Nephron (organoid): ENCODE measurements at regions not wholly inside any gene's neighbourhood (a gene's known extent, or its start where the extent isn't known, plus 50 kb on each side); places are given as distances from the start of the nearest gene placed in this dataset.

Experiments used
- H3K27ac Mint-ChIP-seq, 3 experiments: 2 replicates each; pipeline ENCODE4 v1.8.0; 2020; ENCODE audit warnings: mixed read lengths in 3 of 3, mild to moderate bottlenecking in 2 of 3, moderate library complexity in 1 of 3
- H3K27me3 Mint-ChIP-seq: 2 replicates; pipeline ENCODE4 v1.8.0; 2021; ENCODE audit warnings: low read depth, mild to moderate bottlenecking, moderate library complexity, mixed read lengths
- H3K36me3 Mint-ChIP-seq: 2 replicates; pipeline ENCODE4 v1.8.0; 2020; ENCODE audit warnings: low read depth, mixed read lengths
- H3K4me1 Mint-ChIP-seq: 2 replicates; pipeline ENCODE4 v1.8.0; 2020; ENCODE audit warnings: mixed read lengths
- H3K4me3 Mint-ChIP-seq, 3 experiments: 2 replicates each; pipeline ENCODE4 v1.8.0; 2020; ENCODE audit warnings: mild to moderate bottlenecking in 3 of 3, mixed read lengths in 3 of 3, moderate library complexity in 2 of 3
- H3K9me3 Mint-ChIP-seq: 2 replicates; pipeline ENCODE4 v1.8.0; 2020; ENCODE audit warnings: mixed read lengths
- CTCF ChIP-seq, 3 experiments: fragments of 200-600 bp; sonication (generic); IDR thresholded peaks; one replicate each; pipeline ENCODE4 v1.5.0; 2021; ENCODE audit warnings: antibody characterized with exemption in 3 of 3; ENCODE audit not compliant: unreplicated experiment in 3 of 3

GRCh38 chr7:35518767-35519166, 176.2 kb downstream of the HERPUD2 start:
- Mint-ChIP-seq H3K9me3 (no peaks in the 10 kb centered on the region), H3K4me1 (peaks cover 10% of the 10 kb centered on the region), H3K27ac (no peak overlapping the region), H3K27me3 (peaks cover 49% of the 10 kb centered on the region), H3K4me3 (no peak overlapping the region), H3K36me3 (no peaks in the 10 kb centered on the region)
- no peak for TF ChIP-seq CTCF (IDR thresholded peaks at IDR 0.05; ENCODE audit: unreplicated experiment in 3 of 3)

- no peaks in the 10 kb centered on the region for H3K9me3 Mint-ChIP-seq
- peaks cover 41% of the 10 kb centered on the region for H3K27me3 Mint-ChIP-seq
- no peak overlapping the region for H3K4me3 Mint-ChIP-seq
- no peaks in the 10 kb centered on the region for H3K36me3 Mint-ChIP-seq
- no peak for TF ChIP-seq CTCF (IDR thresholded peaks at IDR 0.05; ENCODE audit: unreplicated experiment in 3 of 3)
- H3K27ac Mint-ChIP-seq = no peak overlapping the region
- H3K4me1 Mint-ChIP-seq = peaks cover 6% of the 10 kb centered on the region
Observed at GRCh38 chr7:35516498-35516897, 178.4 kb downstream of the HERPUD2 start.

DNA sequence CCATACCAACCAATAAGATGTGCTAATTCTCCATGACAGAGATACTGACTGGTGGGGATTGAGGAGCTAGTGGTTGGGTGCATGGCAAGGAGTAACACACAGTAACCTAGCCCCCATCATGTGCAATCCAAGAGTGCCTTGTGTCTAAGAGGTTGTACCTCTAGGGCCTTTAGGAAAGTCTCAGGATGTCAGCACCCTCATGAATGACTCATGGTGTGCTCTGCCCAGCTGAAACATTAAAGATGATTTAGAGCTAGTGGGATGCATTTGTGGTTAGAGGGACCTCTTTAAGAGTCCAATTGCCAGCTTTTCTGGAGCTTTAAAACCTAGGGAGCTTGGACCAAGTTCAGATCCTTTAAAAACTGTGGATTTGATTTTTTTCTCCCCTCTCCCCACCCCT, 181.1 kb downstream of the HERPUD2 start:
- Mint-ChIP-seq H3K27me3 (peaks cover 31% of the 10 kb centered on the region), H3K4me1 (no peaks in the 10 kb centered on the region), H3K27ac (no peak overlapping the region), H3K36me3 (no peaks in the 10 kb centered on the region), H3K4me3 (no peak overlapping the region), H3K9me3 (no peaks in the 10 kb centered on the region)
- no peak for TF ChIP-seq CTCF (IDR thresholded peaks at IDR 0.05; ENCODE audit: unreplicated experiment in 3 of 3)

DNA sequence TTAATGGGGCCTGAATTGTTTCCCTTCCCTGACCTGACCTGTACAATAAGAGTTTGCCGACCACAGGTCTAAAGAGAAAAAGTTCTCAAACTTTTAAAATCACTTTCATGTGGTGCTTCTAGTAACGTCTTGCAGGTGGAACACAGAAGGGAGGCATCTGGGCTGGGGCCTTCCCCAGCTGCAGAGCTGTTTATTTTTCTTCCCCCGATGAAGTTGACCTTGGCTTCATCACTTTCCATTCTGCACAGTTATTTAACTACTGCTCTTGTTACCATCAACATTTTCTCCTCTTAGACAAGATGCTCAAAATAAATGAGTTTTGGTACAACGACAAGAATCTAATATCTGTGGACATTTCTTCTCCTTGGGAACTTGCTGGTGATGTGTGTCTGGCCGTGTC, 181.7 kb downstream of the HERPUD2 start:
- no peak for TF ChIP-seq CTCF (IDR thresholded peaks at IDR 0.05; ENCODE audit: unreplicated experiment in 3 of 3)
- H3K27ac Mint-ChIP-seq = no peak overlapping the region
- no peaks in the 10 kb centered on the region for H3K9me3 Mint-ChIP-seq
- peaks cover 25% of the 10 kb centered on the region for H3K27me3 Mint-ChIP-seq
- no peaks in the 10 kb centered on the region for H3K4me1 Mint-ChIP-seq
- H3K4me3 Mint-ChIP-seq = no peak overlapping the region
- no peaks in the 10 kb centered on the region for H3K36me3 Mint-ChIP-seq

- Mint-ChIP-seq H3K9me3 (no peaks in the 10 kb centered on the region), H3K4me3 (no peak overlapping the region), H3K27ac (no peak overlapping the region), H3K4me1 (no peaks in the 10 kb centered on the region), H3K36me3 (no peaks in the 10 kb centered on the region), H3K27me3 (peaks cover 23% of the 10 kb centered on the region)
- no peak for TF ChIP-seq CTCF (IDR thresholded peaks at IDR 0.05; ENCODE audit: unreplicated experiment in 3 of 3)
Observed at GRCh38 chr7:35512716-35513115, 182.2 kb downstream of the HERPUD2 start.

GRCh38 chr7:35508623-35509400, 186.1 kb downstream of the HERPUD2 start:
- no peak overlapping the region for H3K27ac Mint-ChIP-seq
- H3K36me3 Mint-ChIP-seq = no peaks in the 10 kb centered on the region
- H3K9me3 Mint-ChIP-seq = no peaks in the 10 kb centered on the region
- no peak for TF ChIP-seq CTCF (IDR thresholded peaks at IDR 0.05; ENCODE audit: unreplicated experiment in 3 of 3)
- H3K4me3 Mint-ChIP-seq = no peak overlapping the region
- peaks cover 16% of the 10 kb centered on the region for H3K27me3 Mint-ChIP-seq
- H3K4me1 Mint-ChIP-seq = no peaks in the 10 kb centered on the region
